Esophagus (tissue), 2 donors: ENCODE measurements at regions not wholly inside any gene's neighbourhood (a gene's known extent, or its start where the extent isn't known, plus 50 kb on each side); places are given as distances from the start of the nearest gene placed in this dataset.
A peak's percentile ranks its signal among the peaks of the same experiment; 100 is the strongest.
"Not testable (repeated sequence)": the region's sequence is repeated elsewhere in the genome, so short reads cannot be mapped to it uniquely, and the experiment has no call there.

Experiments used
- H3K27ac ChIP-seq, 2 donors: one replicate each; pipeline ENCODE4 v1.5.1; 2013; ENCODE audit warnings: low read depth in 2 of 2, mild to moderate bottlenecking in 2 of 2, inconsistent platforms in 1 of 2, low read length in 1 of 2, moderate library complexity in 1 of 2
- H3K27me3 ChIP-seq, 2 donors: one replicate each; pipeline ENCODE4 v1.6.1; 2013; ENCODE audit warnings: low read length in 2 of 2, control low read depth in 1 of 2, mild to moderate bottlenecking in 1 of 2; ENCODE audit not compliant: insufficient read depth in 2 of 2, control insufficient read depth in 1 of 2
- H3K36me3 ChIP-seq, 2 donors: one replicate each; pipeline ENCODE4 v1.6.1; 2013; ENCODE audit warnings: low read length in 1 of 2; ENCODE audit not compliant: control insufficient read depth in 2 of 2, insufficient read depth in 2 of 2
- H3K4me1 ChIP-seq, 2 donors: one replicate each; pipeline ENCODE4 v1.6.1; 2013; ENCODE audit warnings: low read length in 1 of 2; ENCODE audit not compliant: control insufficient read depth in 2 of 2, insufficient read depth in 2 of 2
- H3K4me3 ChIP-seq, 2 donors: one replicate each; pipeline ENCODE4 v1.5.1; 2013; ENCODE audit warnings: low read length in 2 of 2, mild to moderate bottlenecking in 2 of 2, low read depth in 1 of 2, moderate library complexity in 1 of 2
- H3K9me3 ChIP-seq, 2 donors: one replicate each; pipeline ENCODE4 v1.6.1; 2013; ENCODE audit warnings: mild to moderate bottlenecking in 2 of 2, low read depth in 1 of 2, low read length in 1 of 2, moderate library complexity in 1 of 2; ENCODE audit not compliant: control insufficient read depth in 2 of 2, insufficient read depth in 1 of 2
- WGBS, 2 donors: extraction: QIAGEN DNeasy Blood & Tissue Kit; methylation state at CpG; one replicate each; pipeline ENCODE4 v1.1.7; 2013; 5-methylcytosine and 5-hydroxymethylcytosine counted together
- donor health status: healthy with polysubstance abuse.
- donor health status: Bipolar disorder and iron deficiency.

DNA sequence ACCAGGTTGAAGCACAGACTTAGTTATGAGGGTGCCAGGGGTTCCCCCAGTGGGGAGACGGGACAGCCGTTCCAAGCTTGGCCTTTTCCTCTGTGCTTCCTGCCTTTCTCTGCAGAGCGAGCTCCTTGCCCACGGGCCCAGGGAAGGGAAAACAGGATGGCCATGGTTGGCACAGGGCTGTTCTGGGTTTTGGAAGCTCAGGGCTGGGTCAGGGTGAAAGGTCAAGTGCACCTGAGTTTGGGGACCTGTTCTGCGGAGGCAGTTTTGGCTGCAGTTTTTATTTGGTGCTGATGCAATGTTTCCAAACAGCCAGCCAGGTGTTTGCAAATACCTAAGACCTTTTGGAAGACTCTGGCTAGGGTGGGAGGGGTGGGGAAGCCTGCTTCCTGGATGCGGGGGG is 4412.5 kb upstream of the TPTE start:
- H3K27ac ChIP-seq, H3K27me3 ChIP-seq, H3K4me3 ChIP-seq, H3K9me3 ChIP-seq, H3K4me1 ChIP-seq, H3K36me3 ChIP-seq: not testable (repeated sequence)
- no CpG with 5 or more reads among the region's 6 CpGs for WGBS, 2 donors

DNA sequence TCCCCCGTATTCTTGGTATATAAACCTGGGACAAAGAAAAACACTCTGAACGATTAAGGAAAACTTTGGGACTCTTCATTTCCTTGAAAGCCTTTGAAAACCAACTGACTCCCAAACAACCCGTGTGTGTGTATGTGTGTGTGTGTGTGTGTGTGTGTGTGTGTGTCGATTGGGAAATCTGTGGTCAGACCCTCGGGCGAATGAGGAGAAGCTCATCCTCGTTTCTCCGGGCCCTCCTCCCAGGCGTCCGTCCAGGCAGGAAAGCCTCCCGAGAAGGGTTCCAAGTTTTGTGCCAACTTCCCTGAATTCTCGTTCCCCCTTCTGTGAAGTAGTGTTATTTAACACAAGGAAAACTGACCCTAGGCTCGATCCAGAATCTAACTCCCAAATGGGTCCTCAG is 4411.6 kb upstream of the TPTE start:
- not testable (repeated sequence) for H3K9me3 ChIP-seq, H3K27ac ChIP-seq, H3K4me3 ChIP-seq, H3K36me3 ChIP-seq, H3K4me1 ChIP-seq, H3K27me3 ChIP-seq
- WGBS, 2 donors = no CpG with 5 or more reads among the region's 13 CpGs

DNA sequence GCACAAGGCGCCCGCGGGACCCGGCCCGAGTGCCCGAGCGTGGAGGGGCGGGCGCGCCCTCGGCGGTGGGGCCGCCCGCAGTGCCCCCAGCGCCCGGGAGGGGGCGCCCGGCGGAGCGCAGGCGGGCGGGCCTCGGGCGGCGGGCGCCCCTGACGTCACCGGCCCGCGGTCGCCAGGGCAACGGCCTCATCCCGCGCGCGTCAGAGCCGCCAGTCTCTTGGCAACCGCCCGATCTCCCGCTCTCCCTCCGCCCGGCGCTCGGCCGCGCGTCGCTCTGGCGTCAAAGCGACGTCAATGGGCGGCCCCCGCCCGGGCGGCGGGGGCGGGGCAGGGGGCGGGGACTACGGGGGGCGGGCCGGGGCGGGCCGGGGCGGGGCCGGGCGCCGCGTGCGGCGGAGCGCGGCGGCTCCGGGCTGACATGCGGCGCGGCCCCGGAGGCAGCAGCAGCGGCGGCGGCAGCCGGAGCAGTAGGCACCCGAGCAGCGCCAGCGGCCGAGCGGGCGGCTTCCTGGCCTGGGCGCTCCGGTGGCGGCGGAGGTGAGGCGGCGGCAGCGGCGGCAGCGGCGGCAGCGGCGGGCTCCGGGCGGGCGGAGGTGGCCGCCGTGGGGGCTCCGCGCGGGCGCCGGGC is 4410.6 kb upstream of the TPTE start:
- H3K27ac ChIP-seq, H3K9me3 ChIP-seq, H3K4me1 ChIP-seq, H3K4me3 ChIP-seq, H3K27me3 ChIP-seq, H3K36me3 ChIP-seq: not testable (repeated sequence)
- WGBS, 2 donors = no CpG with 5 or more reads among the region's 110 CpGs

DNA sequence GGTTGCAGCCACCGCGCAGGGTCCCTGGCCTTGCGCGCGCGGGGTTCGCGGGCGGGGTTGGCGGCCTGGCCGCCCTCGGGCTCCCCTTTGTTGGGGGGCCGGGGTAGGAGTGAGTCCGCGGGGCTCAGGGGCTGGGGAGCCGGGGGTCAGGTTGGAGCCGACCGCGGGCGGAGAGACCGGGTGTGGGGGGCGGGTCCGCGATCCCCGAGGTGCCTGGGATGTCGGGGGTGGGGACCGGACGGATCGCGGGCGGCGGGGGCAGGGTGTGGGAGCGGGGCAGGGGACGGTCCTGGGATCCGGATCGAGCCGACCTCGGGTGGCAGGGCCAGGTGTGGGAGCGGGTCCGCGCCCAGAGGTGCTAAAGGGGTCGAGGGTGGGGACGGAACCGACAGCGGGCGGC is 4410.0 kb upstream of the TPTE start:
- not testable (repeated sequence) for H3K4me3 ChIP-seq, H3K27ac ChIP-seq, H3K27me3 ChIP-seq, H3K9me3 ChIP-seq, H3K4me1 ChIP-seq, H3K36me3 ChIP-seq
- WGBS, 2 donors = no CpG with 5 or more reads among the region's 46 CpGs

DNA sequence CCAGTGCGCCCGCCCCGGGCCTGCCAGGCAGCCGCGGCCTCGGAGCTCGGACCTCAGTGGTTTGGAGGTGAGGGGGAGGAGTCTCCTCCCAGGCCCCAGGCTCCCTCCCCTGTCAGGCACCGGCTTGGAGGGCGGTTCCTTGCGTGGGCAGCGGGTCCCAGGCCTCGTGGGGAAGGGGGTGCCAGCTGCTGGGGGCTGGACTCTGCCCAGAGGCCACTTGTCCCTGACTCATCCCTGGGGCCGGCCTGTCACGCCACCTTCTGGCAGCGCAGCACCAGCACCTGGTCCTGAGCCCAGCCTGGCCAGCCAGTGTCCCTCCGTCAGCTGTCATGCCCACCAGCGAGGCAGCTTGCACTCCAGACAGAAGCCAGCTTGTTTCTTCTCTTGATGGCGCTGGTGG is 4403.0 kb upstream of the TPTE start:
- WGBS, 2 donors = 80 to 92% methylated on average over 2 to 4 of the region's 18 CpGs
- H3K9me3 ChIP-seq, H3K27ac ChIP-seq, H3K4me3 ChIP-seq, H3K4me1 ChIP-seq, H3K27me3 ChIP-seq, H3K36me3 ChIP-seq: not testable (repeated sequence)

DNA sequence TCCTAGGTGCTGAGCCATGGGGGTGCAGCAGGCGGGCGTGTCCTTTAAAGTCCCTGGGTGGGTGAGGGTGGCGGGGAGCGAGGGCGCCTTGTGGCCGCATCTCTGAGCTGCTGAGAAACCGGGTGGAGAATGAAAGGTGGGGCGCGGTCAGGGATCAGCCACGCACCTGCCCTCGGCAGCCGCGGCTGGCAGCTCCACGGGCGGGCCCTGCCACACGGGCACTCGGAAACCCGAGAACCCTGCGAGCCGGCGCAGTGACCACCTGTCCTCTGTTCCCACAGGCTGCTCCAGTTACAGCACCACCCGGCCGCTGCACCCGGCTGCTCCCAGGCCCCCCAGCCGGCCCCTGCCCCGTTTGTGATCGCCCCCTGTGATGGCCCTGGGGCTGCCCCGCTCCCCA is 4400.5 kb upstream of the TPTE start:
- not testable (repeated sequence) for H3K27ac ChIP-seq, H3K36me3 ChIP-seq, H3K4me3 ChIP-seq, H3K9me3 ChIP-seq, H3K4me1 ChIP-seq, H3K27me3 ChIP-seq
- 80% methylated on average over 15 of the region's 28 CpGs; no CpG with 5 or more reads in 1 of the 2 donors for WGBS, 2 donors

DNA sequence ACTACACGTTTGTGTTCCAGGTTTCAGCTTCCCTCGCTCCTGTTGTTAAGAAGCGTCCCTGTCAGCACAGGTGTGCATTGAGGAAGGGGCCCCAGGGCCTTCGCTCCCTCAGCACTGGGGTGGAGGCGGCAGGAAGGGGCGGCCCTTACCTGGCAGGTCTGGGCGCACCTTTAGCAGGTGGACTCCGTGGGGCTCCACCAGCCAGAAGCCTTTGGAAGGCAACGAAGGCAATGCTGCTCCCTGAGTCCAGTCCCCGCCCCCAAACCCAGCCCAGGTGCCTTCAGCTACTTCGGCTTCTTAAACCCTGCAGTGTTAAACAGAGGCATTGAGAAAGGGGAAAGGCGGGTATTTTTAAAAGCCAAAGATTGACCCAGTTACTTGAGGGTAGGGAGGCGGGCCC is 4398.8 kb upstream of the TPTE start:
- not testable (repeated sequence) for H3K9me3 ChIP-seq, H3K4me3 ChIP-seq, H3K27me3 ChIP-seq, H3K36me3 ChIP-seq, H3K4me1 ChIP-seq
- 45 to 55% methylated on average over 5 to 9 of the region's 13 CpGs for WGBS, 2 donors
- H3K27ac ChIP-seq = peak overlapping the region in 1 of 2 donors; percentile 31

DNA sequence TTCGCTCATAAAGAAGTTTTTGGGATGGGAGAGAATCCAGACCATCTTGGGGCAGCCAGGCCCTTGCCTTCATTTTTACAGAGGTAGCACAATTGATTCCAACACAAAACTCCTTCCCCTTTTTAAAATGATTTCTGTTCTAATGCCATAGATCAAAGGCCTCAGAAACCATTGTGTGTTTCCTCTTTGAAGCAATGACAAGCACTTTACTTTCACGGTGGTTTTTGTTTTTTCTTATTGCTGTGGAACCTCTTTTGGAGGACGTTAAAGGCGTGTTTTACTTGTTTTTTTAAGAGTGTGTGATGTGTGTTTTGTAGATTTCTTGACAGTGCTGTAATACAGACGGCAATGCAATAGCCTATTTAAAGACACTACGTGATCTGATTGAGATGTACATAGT is 4398.2 kb upstream of the TPTE start:
- not testable (repeated sequence) for H3K4me3 ChIP-seq, H3K9me3 ChIP-seq, H3K36me3 ChIP-seq, H3K4me1 ChIP-seq, H3K27ac ChIP-seq, H3K27me3 ChIP-seq
- no CpG with 5 or more reads among the region's 6 CpGs for WGBS, 2 donors

DNA sequence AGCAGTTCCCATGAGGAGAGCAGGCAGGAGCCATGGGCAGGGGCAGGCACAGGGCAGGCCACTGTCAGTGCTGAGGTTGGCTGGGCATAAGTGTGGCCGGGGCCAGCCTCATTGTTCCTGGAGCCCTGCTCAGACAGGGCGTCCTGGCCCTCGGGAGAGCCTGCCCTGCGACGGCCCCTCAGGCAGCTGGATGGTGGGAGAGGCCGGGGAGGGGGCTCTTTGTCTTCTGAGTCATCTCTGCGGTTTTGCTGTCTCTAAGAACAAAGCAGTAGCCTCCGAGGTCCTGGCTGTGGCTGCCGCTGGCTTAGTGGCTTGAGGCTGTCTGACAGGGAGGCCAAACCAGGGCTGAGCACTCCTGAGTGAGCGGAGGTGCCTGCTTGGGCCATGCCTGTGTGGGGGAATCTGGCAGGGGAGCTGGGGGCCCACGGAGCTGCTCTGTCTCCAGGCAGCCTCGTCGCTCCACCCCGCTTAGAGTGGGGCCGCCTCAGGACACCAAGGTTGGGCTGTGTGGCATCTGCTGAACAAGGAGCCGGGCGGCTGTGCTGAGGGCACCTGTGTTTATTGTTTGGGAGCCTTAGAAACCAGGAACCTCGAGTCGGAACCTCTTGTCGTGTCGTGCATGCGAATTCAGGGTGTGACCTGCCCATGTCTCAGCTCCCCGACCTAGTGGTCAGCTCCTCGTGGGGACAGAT is 4395.7 kb upstream of the TPTE start:
- H3K36me3 ChIP-seq, H3K4me1 ChIP-seq, H3K9me3 ChIP-seq, H3K4me3 ChIP-seq, H3K27me3 ChIP-seq, H3K27ac ChIP-seq: not testable (repeated sequence)
- WGBS, 2 donors = 31 to 51% methylated on average over 6 to 7 of the region's 24 CpGs

DNA sequence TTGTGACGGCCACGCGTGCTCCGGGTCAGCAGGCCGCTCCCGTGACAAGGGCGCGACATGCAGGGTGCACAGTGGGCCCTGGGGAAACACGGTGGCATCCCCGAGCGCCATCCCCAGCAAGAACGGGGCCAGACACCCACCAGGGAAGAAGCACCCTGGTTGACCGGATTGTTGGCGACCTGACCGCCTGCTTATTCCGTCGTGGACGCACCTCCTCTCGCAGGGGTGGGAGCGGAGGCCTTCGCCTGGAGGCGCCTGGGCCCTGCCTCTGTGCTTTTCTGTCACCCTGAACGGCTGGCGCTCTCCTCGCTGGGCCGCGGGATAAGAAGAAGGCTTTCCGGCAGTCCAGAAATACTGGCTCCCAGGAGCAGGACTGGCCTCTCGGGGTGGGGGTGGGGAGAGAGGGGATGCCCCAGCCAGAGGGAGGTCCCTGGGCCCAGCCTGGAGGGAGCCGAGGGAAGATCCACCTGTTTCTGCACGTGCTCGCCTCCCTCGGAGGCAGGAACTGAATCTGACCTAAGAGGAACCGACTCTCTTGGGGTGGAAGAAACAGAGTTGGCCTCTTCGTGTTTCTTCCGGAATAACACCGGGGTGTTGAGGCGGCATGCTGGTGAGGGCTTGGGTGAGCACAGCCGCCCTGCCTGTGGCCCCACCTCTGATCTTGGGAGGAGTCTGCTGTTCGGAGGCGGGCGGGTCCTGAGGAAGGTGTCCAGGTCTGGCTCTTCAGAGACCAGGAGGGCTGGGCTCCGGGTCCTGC is 4394.2 kb upstream of the TPTE start:
- not testable (repeated sequence) for H3K27me3 ChIP-seq, H3K9me3 ChIP-seq, H3K4me1 ChIP-seq, H3K36me3 ChIP-seq, H3K4me3 ChIP-seq
- WGBS, 2 donors = 61 to 63% methylated on average over 10 to 25 of the region's 43 CpGs
- peak overlapping the region in 1 of 2 donors; percentile 41 for H3K27ac ChIP-seq
